HG02885 (cell line): ENCODE measurements at regions not wholly inside any gene's neighbourhood (a gene's known extent, or its start where the extent isn't known, plus 50 kb on each side); places are given as distances from the start of the nearest gene placed in this dataset.
"Not testable (repeated sequence)": the region's sequence is repeated elsewhere in the genome, so short reads cannot be mapped to it uniquely, and the experiment has no call there.

Source experiments
- ATAC-seq: cut with Tn5 transposase; IDR thresholded peaks from one replicate; pipeline ENCODE4 v1.9.1; 2021; ENCODE audit warnings: mild to moderate bottlenecking; ENCODE audit not compliant: unreplicated experiment, poor library complexity

GRCh38 chr2:142721015-142721414 is 156.4 kb upstream of the KYNU start:
- ATAC-seq = no peak

- no peak for ATAC-seq
Observed at GRCh38 chr2:142718576-142719155, 158.8 kb upstream of the KYNU start.

- ATAC-seq = no peak
Observed at GRCh38 chr2:142716463-142717242, 160.8 kb upstream of the KYNU start.

- peak; percentile 75 for ATAC-seq
Observed at GRCh38 chr2:142714600-142714999, 162.9 kb upstream of the KYNU start.

GRCh38 chr2:142710336-142710735 is 167.1 kb upstream of the KYNU start:
- no peak for ATAC-seq

DNA sequence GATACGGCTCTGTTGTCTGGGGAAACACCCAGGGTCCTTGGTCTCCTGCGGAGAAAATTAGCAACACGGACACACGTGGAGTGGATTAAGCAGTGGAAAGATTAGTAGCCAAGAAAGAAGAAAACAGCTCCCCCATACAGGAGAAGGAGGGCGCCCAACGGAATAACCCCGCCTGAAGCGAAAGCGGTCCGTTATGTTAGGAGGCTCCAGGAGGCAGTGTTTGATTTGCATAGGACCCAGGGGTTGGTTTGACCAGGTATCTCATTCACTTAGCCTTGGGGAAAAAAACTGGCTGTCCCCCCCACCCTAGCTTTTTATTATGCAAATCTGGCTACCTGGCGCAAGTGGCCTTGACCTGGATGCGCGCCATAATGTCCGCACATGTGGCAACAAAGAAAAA is 170.1 kb upstream of the KYNU start:
- ATAC-seq = no peak

DNA sequence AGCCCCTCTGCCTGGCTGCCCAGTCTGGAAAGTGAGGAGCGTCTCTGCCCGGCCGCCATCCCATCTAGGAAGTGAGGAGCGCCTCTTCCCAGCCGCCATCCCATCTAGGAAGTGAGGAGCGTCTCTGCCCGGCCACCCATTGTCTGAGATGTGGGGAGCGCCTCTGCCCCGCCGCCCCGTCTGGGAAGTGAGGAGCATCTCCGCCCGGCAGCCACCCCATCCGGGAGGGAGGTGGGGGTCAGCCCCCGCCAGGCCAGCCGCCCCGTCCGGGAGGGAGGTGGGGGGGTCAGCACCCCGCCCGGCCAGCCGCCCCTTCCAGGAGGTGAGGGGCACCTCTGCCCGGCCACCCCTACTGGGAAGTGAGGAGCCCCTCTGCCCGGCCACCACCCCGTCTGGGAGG is 175.1 kb upstream of the KYNU start:
- ATAC-seq = not testable (repeated sequence)

- ATAC-seq = not testable (repeated sequence)
Observed at GRCh38 chr2:142695350-142696257, 181.9 kb upstream of the KYNU start.

- no peak for ATAC-seq
Observed at GRCh38 chr2:142694282-142694681, 183.2 kb upstream of the KYNU start.

DNA sequence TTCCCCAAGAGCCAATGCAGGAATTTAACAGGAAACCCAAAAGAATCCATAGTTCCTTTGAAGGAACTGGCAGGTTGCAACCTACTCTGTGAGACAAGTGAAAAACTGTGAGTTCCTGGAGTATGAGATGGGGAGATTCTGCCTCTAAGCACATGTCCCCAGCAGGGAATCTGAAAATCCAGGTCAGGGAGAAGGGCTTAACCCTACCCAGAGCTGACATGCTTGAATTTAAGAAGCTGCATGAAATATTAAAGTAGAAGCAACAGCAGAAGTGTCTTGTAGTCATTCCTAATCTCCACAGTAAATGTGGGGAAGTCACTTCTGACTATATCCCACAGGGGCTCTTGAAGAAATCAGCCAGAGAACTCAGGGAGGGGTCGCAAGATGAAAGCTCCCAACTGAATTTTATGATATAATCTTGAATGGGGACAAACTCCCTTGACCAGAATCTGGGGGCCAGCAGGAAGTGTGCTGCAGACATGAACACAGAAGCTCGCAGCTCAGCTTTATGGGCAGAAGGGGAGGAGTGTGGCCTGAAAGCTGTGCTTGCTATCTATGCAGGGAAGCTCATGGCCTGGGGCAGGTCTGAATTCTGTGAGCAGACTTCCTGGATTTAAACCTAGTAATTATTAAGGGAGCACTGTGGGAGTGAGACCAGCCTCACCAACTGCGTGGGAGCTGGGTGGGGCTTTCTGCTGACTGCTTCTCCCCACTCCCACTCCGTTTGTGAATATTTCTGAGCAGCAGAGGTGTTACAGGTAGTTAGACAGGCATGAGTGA is 184.1 kb upstream of the KYNU start:
- no peak for ATAC-seq

DNA sequence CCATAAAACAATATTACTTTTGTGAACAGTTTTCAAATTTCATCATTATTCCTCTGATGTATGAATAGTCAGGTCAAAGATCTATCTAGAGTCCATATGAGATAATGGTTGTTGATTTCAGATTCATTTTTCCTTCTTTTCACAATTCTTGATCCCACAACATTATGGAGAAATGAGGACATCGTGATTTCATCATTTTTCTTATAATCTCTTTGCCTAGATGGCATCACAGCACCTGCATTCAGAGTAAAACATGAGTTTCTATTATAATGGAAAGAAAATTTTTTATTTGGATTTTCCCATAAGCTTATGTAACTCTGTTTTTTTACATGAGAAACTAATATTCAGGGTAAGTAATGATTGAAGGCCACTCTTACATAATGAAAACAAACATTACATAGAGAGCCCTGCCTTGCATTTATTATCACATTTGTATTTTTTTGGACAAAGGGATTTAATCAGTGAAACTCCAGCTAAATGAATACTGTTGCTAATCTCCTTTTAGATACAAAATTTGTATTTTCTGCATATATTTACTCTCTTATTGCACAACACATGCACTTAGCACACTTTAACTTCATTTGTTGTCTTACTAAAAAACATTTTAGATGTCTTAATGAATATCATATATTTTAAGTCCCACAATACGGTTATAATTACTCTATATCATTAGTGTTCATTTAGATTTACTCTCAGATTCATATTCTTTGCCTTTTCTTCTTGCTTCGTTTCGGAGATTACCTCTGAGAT is 188.4 kb upstream of the KYNU start:
- ATAC-seq = no peak

GRCh38 chr2:142687509-142687908 is 190.0 kb upstream of the KYNU start:
- ATAC-seq = no peak

DNA sequence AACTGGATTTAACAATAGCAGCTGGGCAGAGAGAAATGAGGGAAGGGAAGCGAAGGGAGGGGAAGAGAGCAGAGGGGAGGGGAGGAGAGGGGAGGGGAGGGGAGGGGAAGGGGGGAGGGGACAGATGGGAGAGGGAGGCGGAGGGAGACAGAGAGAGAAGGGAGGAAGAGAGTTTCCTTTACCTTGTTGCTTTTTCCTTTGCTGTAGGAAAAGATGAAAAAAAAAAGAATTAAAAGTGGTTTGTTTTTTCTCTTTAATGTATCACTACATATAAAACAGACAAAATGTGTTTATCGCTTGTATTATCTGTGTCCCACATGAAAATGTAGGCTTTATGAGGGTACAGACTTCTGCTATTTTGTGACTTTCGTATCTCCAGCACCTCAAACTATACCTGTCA is 190.4 kb upstream of the KYNU start:
- no peak for ATAC-seq

DNA sequence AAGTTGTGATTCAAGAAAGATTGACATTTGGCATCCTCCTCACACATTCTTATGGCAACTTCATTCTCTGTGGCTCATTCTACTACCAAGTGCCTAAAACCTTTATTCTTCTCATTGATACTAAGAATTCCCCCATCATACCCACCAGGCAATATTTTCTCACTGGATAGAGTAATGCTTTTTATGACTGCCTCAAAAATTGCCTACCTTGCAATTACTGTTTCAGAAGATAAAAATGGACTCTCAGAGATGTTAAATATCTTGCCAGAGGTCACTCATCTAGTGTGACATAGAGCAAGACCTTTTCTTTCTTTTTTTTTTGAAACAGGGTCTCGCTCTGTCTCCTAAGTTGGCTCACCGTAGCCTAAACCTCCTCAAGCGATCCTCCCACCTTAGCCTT is 192.8 kb upstream of the KYNU start:
- no peak for ATAC-seq

- no peak for ATAC-seq
Observed at GRCh38 chr2:142682528-142682927, 194.9 kb upstream of the KYNU start.

DNA sequence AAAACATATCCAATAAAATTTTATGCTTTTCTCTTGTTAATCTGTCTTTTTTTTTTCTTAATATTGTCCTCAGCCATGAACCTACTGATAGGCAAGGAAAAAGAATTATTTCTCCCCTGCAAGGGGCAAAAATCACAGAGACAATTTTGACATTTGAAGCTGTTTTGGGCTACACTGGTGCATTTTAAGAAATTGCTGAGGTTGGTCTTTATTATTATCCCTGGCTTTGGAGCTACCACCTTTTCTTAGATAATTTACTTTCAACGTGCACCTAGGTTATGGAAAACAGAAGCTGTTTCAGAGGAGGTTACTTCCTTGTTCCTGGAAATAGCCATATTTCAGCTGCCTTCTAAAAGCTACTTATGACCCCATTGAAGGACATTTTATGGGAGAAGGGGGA is 195.5 kb upstream of the KYNU start:
- no peak for ATAC-seq

DNA sequence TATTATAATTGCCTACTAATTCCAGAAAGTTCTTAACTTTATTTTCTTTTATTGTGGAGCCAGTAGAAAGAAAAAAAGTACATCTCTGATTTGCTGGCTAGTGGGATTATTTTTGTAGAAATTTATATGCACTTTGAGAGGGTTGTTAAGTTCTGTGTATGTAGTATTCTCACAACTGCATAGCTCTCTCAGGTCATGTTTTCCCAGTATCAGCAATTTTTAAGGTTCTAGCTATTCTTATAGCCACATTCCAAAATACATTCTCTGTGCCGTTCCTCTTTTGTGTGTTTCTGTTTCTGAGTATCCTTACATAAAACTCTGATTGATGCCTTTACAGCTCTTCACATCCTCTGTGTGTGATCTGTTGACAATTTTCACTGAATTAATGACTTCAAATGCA is 199.3 kb upstream of the KYNU start:
- no peak for ATAC-seq

- no peak for ATAC-seq
Observed at GRCh38 chr2:142675398-142675797, 202.1 kb upstream of the KYNU start.

GRCh38 chr2:142673836-142674235 is 203.6 kb upstream of the KYNU start:
- no peak for ATAC-seq

- no peak for ATAC-seq
Observed at GRCh38 chr2:142672698-142673097, 204.8 kb upstream of the KYNU start.
